ELF-1 (cell line): ENCODE measurements at regions not wholly inside any gene's neighbourhood (a gene's known extent, or its start where the extent isn't known, plus 50 kb on each side); places are given as distances from the start of the nearest gene placed in this dataset.
"Not testable (repeated sequence)": the region's sequence is repeated elsewhere in the genome, so short reads cannot be mapped to it uniquely, and the experiment has no call there.

Experiments used
- DNase-seq: peaks from one replicate; pipeline ENCODE4 v3.0.0-alpha.2; 2016; ENCODE audit warnings: low read depth, low spot score

- DNase-seq = no peak
These were observed 294.2 kb upstream of the C16orf82 start for GRCh38 chr16:26772503-26772902.

DNA sequence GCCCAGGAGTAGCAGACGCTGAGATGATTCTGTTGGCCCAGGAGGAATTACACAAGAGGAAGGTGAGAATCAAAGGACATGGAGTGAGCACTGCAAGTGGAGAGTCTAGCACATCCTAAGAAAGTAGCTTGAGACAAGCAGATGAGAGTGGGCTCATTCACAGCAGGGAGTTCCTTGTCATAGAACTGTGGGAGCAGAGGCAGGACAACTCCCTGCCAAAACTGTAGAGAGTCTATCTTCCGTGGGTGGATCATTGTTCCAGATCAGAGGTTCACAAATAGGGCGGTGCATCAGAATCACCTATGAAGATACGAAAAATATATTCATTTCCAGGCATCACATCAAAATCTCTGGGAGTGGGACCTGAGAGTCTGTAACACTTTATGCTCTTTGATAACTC is 288.9 kb upstream of the C16orf82 start:
- DNase-seq = no peak

DNA sequence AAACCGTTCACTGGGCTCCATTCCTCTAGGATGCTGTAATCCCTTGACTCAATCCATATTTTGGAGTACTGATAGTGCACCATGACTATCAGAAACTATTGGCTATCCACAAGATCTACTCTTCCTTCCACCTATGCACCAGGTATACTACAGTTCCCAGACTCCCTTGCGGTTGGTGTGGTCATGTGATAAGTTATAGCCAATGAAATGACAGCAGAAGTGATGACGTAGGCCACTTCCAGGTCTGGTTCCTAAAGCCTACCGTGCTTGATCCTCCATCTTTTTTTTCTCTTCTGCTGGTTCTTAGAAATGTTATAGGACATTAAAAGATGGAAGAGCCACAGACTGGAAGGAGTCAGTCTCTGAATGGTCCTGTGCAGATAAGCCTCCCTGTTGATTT is 278.8 kb upstream of the C16orf82 start:
- peak; percentile 3 for DNase-seq

DNA sequence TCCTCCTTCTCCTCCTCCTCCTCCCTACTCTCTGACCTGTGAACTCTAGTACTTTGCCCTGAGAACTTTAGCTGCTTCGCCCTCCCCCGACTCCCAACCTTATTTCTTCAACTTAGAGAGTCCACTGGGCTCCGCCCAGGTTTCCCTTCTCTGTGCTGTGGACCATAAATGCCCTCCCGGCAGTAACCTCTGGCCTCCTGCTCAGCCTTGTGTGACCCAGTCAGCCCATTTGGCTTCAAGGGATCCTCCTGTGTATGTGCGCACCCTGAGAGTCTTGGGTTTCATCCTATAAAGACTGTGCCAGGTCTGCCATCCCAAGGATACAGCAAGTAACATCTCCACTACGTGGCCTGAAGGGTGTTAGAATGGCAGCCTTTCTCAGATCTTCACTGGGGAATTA is 275.6 kb upstream of the C16orf82 start:
- DNase-seq = no peak

DNA sequence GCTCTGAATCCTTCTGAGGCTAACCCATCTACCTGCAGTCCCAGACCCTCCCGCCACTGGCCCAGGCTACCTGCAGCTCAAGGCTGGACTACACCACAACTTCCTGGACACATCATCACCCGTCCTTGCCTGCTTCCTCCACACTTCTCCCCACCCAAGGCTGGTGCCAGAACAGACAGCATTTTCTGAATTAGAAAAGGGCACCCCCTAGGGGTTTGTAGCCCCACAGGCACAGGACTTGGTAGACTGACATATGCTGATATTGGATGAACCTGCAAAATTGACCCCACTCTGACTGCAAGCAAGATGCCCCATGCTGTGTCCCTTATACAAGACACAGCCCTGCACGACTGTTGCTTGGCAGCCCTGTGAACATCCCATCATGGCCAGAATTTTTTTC is 271.5 kb upstream of the C16orf82 start:
- peak; percentile 6 for DNase-seq

DNA sequence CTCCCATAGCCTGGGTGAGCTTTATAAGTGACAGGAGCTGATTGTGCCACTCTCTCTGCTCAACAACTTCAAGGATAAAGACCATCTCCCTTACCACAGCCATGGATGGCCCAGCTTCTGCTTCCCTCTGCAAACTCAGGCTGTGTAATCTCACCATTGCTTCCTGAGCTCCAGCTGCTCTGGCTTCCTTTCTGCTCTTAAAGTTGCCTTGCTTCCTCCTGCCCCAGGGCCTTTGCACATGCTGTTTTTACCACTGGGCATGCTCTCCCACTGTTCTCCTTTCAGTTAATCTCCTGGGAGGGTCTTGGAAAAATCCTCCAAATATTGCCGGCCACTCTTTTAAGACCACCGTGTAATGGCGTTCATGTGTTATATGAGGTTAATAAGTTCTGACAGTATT is 265.1 kb upstream of the C16orf82 start:
- DNase-seq = no peak

DNA sequence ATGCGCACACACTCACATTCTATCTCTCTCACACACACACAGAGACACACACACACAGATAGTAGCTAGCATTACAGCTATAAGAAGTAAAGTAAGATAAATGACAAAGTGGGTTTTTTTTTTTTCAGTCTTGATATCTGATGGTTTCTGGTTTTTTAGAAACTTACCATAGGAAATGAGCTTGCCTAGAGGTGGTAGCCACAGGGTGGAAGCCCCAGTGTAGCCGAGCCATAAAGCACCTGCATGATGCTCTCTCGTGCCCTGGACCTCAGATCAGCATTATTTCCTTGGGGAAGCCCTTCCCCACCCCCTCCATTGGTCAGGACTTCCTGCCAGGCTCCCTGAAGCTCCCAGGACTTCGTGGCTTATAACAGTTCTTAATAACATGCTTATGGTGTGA is 264.3 kb upstream of the C16orf82 start:
- no peak for DNase-seq

DNA sequence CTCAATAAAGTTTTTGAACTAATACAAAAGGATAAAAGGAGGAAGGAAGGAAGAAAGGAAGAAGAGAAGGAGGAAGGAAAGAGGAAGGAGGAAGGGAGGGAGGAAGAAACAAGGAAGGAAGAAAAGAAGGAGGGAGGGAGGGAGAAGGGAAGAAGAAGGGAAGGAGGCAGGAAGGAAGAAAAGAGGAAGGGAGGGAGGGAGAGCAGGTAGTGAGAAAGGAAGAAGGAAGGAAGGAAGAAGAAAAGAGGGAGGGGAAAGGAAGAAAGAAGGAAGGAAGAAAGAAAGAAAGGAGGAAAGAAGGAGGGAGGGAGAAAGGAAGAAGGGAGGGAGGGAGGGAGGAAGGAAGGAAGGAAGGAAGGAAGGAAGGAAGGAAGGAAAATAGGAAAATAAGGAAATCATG is 263.8 kb upstream of the C16orf82 start:
- DNase-seq = no peak

- DNase-seq = no peak
These were observed 260.1 kb upstream of the C16orf82 start for GRCh38 chr16:26806657-26807056.

DNA sequence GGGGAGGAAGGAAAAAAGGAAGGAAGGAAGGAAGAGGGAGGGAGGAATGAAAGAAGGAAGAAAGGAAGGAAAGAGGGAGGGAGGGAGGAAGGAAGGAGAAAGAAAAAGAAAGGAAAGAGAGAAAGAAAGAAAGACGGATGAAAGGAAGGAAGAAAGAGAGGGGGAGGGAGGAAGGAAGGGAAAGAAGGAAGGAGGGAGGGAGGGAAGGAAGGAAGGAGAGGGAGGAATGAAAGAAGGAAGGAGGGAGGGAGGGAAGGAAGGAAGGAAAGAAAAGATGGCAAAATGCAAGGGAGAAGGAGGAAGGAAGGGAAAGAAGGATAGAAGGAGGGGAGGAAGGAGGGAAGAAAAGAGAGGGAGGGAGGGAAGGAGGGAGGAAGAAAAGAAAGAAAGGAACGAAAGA is 257.3 kb upstream of the C16orf82 start:
- no peak for DNase-seq

- no peak for DNase-seq
These were observed 250.5 kb upstream of the C16orf82 start for GRCh38 chr16:26816266-26816665.

DNA sequence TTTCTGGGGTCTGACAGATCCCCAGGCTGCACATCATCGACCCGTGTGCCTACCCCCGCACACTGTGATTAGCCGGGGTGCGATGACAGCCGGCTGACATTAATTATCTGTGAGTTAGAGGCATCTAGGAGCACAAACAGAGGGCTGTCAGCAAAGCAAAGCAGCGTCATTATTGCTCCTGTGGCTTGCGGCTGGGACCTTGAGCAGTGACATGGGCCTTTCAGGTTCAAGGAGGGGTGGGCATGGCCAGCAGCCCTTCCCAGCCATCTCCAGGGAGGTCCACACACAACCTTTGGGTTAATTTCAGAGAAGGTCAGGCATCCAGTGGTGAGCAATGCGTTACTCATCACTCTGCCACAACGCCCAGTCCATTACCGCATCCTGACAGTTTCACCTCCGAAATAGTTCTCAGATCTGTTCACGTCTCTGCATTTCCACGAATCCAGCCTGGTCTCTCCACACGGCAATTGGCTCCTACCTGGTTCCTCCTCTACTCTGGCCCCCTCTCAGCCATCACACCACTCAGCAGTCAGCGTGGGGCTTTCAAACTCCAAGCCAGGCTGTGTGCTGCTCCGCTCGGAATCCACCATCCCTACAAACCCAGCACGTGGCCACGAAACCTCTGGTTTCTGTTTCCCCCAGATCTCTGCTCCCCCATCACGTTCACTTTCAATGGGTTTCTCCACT is 249.7 kb upstream of the C16orf82 start:
- DNase-seq = no peak

- no peak for DNase-seq
These were observed 248.3 kb upstream of the C16orf82 start for GRCh38 chr16:26818393-26818792.

- DNase-seq = no peak
These were observed 242.3 kb upstream of the C16orf82 start for GRCh38 chr16:26824469-26824868.

- no peak for DNase-seq
These were observed 240.2 kb upstream of the C16orf82 start for GRCh38 chr16:26826500-26826899.

- DNase-seq = no peak
These were observed 239.3 kb upstream of the C16orf82 start for GRCh38 chr16:26827386-26827785.

DNA sequence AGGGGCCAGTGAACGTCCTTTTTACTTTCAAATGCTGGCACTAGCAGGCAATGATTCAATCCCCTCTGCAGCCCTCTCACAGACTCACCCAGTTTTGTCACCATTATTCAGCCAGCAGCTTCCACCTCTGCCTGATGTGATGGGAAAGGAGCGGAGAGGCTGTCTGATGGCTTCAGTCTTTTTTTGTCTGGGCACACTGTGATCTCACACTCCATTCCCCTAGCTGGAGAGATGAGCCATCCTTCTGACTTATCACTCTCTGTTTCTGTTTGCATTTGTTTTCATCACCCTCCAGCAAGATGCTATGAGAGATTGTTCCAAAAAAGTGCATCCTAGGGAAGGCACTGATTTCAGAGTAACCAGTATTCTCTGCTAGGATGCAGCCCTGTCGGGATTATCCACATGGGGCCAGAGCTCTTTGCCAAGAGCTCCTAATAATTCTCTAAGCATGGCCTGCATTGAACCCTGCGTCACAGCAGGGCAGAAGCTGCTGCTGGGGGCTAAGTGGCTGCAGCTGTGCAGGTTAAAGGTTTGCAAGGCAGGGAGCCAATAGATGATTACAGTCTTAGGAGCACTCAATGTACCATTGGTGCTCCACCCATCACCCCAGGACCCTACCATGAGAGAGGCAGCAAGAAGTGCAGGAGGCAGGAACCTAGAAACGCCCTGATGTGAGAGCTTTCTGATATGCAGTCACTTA is 236.1 kb upstream of the C16orf82 start:
- DNase-seq = no peak

DNA sequence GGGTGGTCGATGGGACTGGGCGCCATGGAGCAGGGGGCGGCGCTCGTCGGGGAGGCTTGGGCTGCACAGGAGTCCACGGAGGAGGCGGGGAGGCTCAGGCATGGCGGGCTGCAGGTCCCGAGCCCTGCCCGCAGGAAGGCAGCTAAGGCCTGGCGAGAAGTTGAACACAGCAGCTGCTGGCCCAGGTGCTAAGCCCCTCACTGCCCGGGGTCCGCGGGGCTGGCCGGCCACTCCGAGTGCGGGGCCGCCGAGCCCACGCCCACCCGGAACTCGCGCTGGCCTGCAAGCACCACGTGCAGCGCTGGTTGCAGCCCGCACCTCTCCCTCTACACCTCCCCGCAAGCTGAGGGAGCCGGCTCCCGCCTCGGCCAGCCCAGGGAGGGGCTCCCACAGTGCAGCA is 230.6 kb upstream of the C16orf82 start:
- not testable (repeated sequence) for DNase-seq

DNA sequence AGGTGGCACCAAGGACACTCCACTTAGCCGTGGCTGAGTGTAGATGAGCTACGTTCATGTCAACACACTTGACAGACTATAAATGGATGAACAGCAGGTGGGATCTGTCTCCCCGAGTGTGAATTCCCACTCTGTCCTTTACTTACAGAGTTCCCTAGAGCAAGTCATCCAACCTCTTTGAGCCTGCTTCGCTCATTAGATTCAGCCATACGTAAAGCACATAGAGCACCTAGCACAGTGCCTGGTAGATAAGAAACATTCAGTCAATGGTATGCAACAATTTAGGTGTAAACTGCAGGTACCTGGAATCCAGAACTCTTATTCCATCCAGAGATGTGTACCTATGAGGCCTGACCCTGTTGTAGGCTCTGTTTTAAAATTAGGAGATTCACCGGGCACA is 227.8 kb upstream of the C16orf82 start:
- DNase-seq = no peak

DNA sequence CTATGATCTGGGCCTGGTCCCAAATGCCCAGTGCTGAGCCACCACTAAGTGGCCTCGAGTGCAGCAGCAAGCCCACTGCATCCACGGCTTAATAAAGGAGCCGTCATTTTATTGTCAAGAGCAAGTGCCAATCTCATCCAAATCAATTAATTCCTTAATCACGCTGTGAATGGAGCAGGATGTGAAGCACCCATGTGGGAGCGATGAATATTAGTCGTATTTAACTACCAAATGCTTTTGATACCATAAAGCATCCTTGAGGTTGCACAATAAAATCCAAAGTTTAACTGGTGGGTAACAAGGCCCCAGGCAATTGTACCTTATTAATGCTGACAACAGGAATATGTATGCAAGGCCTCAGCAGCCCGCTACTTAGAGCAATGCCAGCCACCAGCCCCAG is 226.0 kb upstream of the C16orf82 start:
- DNase-seq = no peak

DNA sequence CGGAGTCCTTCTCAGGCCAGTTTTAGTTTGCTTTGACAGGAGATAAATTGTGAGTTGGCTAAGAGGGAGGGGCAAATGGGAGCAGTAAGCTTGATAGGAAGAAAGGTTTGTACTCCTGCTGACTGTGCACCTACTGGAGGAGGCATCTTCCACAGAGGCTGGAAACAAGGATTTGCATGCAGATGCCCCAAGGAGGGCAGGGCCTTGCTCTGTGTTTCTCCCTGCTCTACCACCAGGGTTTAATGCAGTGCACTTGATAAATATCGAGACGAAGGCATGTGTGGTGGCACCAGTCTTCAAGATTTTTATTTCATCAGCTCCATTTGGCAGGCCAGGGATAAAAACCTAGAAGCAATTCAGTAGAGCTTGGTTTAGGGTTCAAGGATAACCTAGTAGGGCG is 210.5 kb upstream of the C16orf82 start:
- no peak for DNase-seq

DNA sequence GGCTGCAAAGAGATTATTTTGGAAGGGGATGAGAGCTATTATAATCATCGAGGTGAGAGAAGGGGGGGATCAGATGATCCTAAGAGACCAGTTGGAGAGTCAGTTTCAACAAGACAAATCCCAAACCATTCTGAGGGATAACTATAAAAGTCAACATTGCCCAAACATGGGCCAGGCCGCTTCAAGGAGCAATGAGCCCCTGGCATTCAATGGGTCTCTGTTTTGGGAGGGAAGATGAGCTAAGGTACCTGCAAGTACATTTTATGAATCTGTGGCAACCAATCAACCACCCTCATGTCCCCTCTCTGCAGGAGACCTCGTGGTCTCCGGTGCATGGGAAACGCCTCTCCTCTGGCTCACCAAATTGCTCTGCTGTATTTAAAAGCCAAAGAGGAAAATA is 209.9 kb upstream of the C16orf82 start:
- DNase-seq = no peak

DNA sequence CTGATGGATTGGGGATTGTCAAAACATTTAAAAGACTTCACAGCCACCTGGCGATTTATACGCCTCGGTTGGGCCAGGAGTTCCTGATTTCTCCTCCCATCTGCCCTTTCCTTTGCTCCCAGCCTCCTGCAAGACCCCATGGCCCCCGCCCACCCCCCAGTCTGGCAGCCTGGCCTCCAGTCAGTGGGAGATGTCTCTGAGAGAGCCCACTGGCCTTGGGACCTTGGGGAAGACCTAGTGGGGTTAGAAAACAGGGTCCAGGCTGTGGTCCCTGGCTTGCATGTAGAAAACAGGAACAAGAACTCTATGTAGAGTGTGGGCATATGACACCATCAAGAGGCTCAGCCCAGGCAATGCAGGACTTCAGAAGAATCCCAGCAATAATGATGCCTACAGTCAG is 209.4 kb upstream of the C16orf82 start:
- DNase-seq = no peak

GRCh38 chr16:26860506-26860905 is 206.2 kb upstream of the C16orf82 start:
- DNase-seq = no peak
